ENCODE measurements at regions not wholly inside any gene's neighbourhood (a gene's known extent, or its start where the extent isn't known, plus 50 kb on each side); places are given as distances from the start of the nearest gene placed in this dataset.

- no peak for DNase-seq (ENCODE audit: low spot score)
Measured at GRCh38 chr2:120809151-120809550, 73.5 kb downstream of the GLI2 start.

GRCh38 chr2:120809609-120810440 is 74.2 kb downstream of the GLI2 start:
- DNase-seq (ENCODE audit: low spot score), result no peak

GRCh38 chr2:120810639-120811038 is 75.0 kb downstream of the GLI2 start:
- no peak for DNase-seq (ENCODE audit: low spot score)

- DNase-seq (ENCODE audit: low spot score), result no peak
Measured at GRCh38 chr2:120812866-120813265, 77.2 kb downstream of the GLI2 start.

- DNase-seq (ENCODE audit: low spot score), result no peak
Measured at GRCh38 chr2:120814352-120814751, 78.7 kb downstream of the GLI2 start.

GRCh38 chr2:120815292-120815691 is 79.6 kb downstream of the GLI2 start:
- no peak for DNase-seq (ENCODE audit: low spot score)

GRCh38 chr2:120817136-120817955 is 81.7 kb downstream of the GLI2 start:
- no peak for DNase-seq (ENCODE audit: low spot score)

- no peak for DNase-seq (ENCODE audit: low spot score)
Measured at GRCh38 chr2:120817956-120818325, 82.3 kb downstream of the GLI2 start.

- peak; percentile 47 for DNase-seq (ENCODE audit: low spot score)
Measured at GRCh38 chr2:120818441-120818920, 82.8 kb downstream of the GLI2 start.

GRCh38 chr2:120819720-120820210 is 84.1 kb downstream of the GLI2 start:
- no peak for DNase-seq (ENCODE audit: low spot score)

- DNase-seq (ENCODE audit: low spot score), result peak; percentile 47
Measured at GRCh38 chr2:120820263-120820952, 84.7 kb downstream of the GLI2 start.

GRCh38 chr2:120820953-120821279 is 85.2 kb downstream of the GLI2 start:
- DNase-seq (ENCODE audit: low spot score), result no peak

- DNase-seq (ENCODE audit: low spot score), result no peak
Measured at GRCh38 chr2:120821446-120822160, 85.9 kb downstream of the GLI2 start.

GRCh38 chr2:120822933-120823332 is 87.3 kb downstream of the GLI2 start:
- DNase-seq (ENCODE audit: low spot score), result no peak

- DNase-seq (ENCODE audit: low spot score), result no peak
Measured at GRCh38 chr2:120823551-120823950, 87.9 kb downstream of the GLI2 start.

- no peak for DNase-seq (ENCODE audit: low spot score)
Measured at GRCh38 chr2:120824246-120824645, 88.6 kb downstream of the GLI2 start.

GRCh38 chr2:120825370-120826259 is 89.9 kb downstream of the GLI2 start:
- peak; percentile 52 for DNase-seq (ENCODE audit: low spot score)

- no peak for DNase-seq (ENCODE audit: low spot score)
Measured at GRCh38 chr2:120826260-120826648, 90.6 kb downstream of the GLI2 start.

GRCh38 chr2:120826716-120827410 is 91.2 kb downstream of the GLI2 start:
- DNase-seq (ENCODE audit: low spot score), result no peak

- no peak for DNase-seq (ENCODE audit: low spot score)
Measured at GRCh38 chr2:120828066-120828465, 92.4 kb downstream of the GLI2 start.

Measured in mucosa of gallbladder (tissue), 1 donor.